ENCODE measurements at regions not wholly inside any gene's neighbourhood (a gene's known extent, or its start where the extent isn't known, plus 50 kb on each side); places are given as distances from the start of the nearest gene placed in this dataset.

DNA sequence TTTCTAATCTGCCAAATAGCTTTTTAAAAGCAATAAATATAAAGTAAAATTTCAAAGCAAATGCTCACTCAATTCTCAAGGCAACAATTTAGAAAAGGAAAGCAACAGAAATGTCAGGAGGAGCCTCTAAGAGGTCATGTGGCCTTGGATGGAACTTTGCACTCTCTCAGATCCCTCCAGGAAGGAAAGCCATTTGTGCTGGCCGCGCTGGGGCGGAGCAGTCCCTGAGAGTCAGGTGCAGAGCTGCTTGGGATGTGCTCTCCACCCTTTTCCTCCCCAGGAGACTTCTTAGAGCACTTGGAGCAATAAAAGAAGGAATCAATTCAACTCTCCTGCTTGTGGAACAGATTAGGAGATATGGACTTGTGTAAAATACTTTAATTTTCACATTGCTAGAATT, 379.8 kb upstream of the LINC00305 start:
- Histone ChIP-seq H3K4me2 (ENCODE audit: control insufficient read depth, extremely low read depth, insufficient read depth, low read depth, low read length) (no peak overlapping the region), H3K27me3 (ENCODE audit: control insufficient read depth, extremely low read depth, insufficient read depth, low read length) (no peaks in the 10 kb centered on the region), H3K4me1 (ENCODE audit: control insufficient read depth, extremely low read depth, insufficient read depth, low read length) (no peaks in the 10 kb centered on the region), H3K27ac (ENCODE audit: control insufficient read depth, insufficient read depth, low read length) (no peak overlapping the region), H2AFZ (ENCODE audit: control insufficient read depth, low read length) (no peak overlapping the region), H3K9me3 (ENCODE audit: control insufficient read depth, low read depth, low read length) (peaks cover 2% of the 10 kb centered on the region), H4K20me1 (ENCODE audit: control insufficient read depth, extremely low read depth, insufficient read depth, low read length) (no peaks in the 10 kb centered on the region), H3K9ac (ENCODE audit: control insufficient read depth, extremely low read depth, insufficient read depth, low read length) (no peak overlapping the region), H3K4me3 (ENCODE audit: control insufficient read depth in 2 of 3, extremely low read depth in 1 of 3, insufficient read depth in 2 of 3, low read depth in 1 of 3, low read length in 3 of 3) (no peak overlapping the region), H3K79me2 (ENCODE audit: control insufficient read depth, insufficient read depth, low read length) (no peaks in the 10 kb centered on the region), H3K36me3 (ENCODE audit: control insufficient read depth in 2 of 2, extremely low read depth in 1 of 2, insufficient read depth in 2 of 2, low read length in 2 of 2) (no peaks in the 10 kb centered on the region), H3K9me1 (ENCODE audit: control insufficient read depth, extremely low read depth, insufficient read depth, low read length) (no peaks in the 10 kb centered on the region)
- dilution Hi-C loops (cut with MboI; ENCODE audit: extremely low pct_ligation_motif_present, low sequenced_read_pairs) = no loop called here
- no peak for DNase-seq (ENCODE audit: low read depth, low spot score)
- no peak for FAIRE-seq
- TF ChIP-seq EZH2 (IDR thresholded peaks at IDR 0.05; ENCODE audit: low read length) = no peak
- TF ChIP-seq, protein P1, sequence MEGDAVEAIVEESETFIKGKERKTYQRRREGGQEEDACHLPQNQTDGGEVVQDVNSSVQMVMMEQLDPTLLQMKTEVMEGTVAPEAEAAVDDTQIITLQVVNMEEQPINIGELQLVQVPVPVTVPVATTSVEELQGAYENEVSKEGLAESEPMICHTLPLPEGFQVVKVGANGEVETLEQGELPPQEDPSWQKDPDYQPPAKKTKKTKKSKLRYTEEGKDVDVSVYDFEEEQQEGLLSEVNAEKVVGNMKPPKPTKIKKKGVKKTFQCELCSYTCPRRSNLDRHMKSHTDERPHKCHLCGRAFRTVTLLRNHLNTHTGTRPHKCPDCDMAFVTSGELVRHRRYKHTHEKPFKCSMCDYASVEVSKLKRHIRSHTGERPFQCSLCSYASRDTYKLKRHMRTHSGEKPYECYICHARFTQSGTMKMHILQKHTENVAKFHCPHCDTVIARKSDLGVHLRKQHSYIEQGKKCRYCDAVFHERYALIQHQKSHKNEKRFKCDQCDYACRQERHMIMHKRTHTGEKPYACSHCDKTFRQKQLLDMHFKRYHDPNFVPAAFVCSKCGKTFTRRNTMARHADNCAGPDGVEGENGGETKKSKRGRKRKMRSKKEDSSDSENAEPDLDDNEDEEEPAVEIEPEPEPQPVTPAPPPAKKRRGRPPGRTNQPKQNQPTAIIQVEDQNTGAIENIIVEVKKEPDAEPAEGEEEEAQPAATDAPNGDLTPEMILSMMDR (optimal IDR thresholded peaks at IDR 0.05 in 1 of 3, IDR thresholded peaks at IDR 0.05 in 1 of 3, conservative IDR thresholded peaks at IDR 0.05 in 1 of 3; ENCODE audit: extremely low read depth in 1 of 3, insufficient read depth in 2 of 3, low read length in 3 of 3) = no peak

DNA sequence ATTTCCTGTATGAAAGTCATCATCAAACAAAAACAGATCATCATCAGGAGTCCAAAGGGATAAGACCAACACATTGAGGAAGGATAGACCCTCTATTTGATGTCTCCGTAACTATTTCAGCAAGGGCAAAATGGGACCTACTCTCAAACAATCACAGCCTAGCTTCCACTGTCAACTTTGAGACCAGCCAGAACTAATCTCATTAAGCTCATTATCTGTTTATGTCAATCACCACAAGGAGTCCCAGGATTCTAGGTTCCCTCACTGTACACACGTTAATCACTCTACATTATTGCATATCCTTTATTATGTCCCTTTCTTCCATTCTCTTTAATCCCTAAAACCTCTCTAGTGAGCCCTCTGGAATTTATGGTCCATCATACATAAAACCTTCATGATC, 370.3 kb upstream of the LINC00305 start:
- dilution Hi-C loops (cut with MboI; ENCODE audit: extremely low pct_ligation_motif_present, low sequenced_read_pairs) = no loop called here
- H3K36me3 ChIP-seq (ENCODE audit: control insufficient read depth in 2 of 2, extremely low read depth in 1 of 2, insufficient read depth in 2 of 2, low read length in 2 of 2) = no peaks in the 10 kb centered on the region
- no peaks in the 10 kb centered on the region for H4K20me1 ChIP-seq (ENCODE audit: control insufficient read depth, extremely low read depth, insufficient read depth, low read length)
- no peaks in the 10 kb centered on the region for H3K27me3 ChIP-seq (ENCODE audit: control insufficient read depth, extremely low read depth, insufficient read depth, low read length)
- no peak overlapping the region for H3K27ac ChIP-seq (ENCODE audit: control insufficient read depth, insufficient read depth, low read length)
- H3K4me3 ChIP-seq (ENCODE audit: control insufficient read depth in 2 of 3, extremely low read depth in 1 of 3, insufficient read depth in 2 of 3, low read depth in 1 of 3, low read length in 3 of 3) = no peak overlapping the region
- H3K9me3 ChIP-seq (ENCODE audit: control insufficient read depth, low read depth, low read length) = no peaks in the 10 kb centered on the region
- H3K9me1 ChIP-seq (ENCODE audit: control insufficient read depth, extremely low read depth, insufficient read depth, low read length) = no peaks in the 10 kb centered on the region
- H3K79me2 ChIP-seq (ENCODE audit: control insufficient read depth, insufficient read depth, low read length) = no peaks in the 10 kb centered on the region
- DNase-seq (ENCODE audit: low read depth, low spot score) = no peak
- no peaks in the 10 kb centered on the region for H3K4me1 ChIP-seq (ENCODE audit: control insufficient read depth, extremely low read depth, insufficient read depth, low read length)
- no peak overlapping the region for H3K9ac ChIP-seq (ENCODE audit: control insufficient read depth, extremely low read depth, insufficient read depth, low read length)
- H3K4me2 ChIP-seq (ENCODE audit: control insufficient read depth, extremely low read depth, insufficient read depth, low read depth, low read length) = no peak overlapping the region
- FAIRE-seq = no peak
- TF ChIP-seq, protein P1 (optimal IDR thresholded peaks at IDR 0.05 in 1 of 3, IDR thresholded peaks at IDR 0.05 in 1 of 3, conservative IDR thresholded peaks at IDR 0.05 in 1 of 3; ENCODE audit: extremely low read depth in 1 of 3, insufficient read depth in 2 of 3, low read length in 3 of 3) = no peak
- TF ChIP-seq EZH2 (IDR thresholded peaks at IDR 0.05; ENCODE audit: low read length) = no peak
- no peak overlapping the region for H2AFZ ChIP-seq (ENCODE audit: control insufficient read depth, low read length)

Measured in keratinocyte (primary cell).